B cell (primary cell): ENCODE measurements at regions not wholly inside any gene's neighbourhood (a gene's known extent, or its start where the extent isn't known, plus 50 kb on each side); places are given as distances from the start of the nearest gene placed in this dataset.

ENCODE experiments used
- ATAC-seq: fragments of 200-7000 bp; cut with Tn5 transposase; one replicate; pipeline ENCODE4 v1.10.0; 2021; ENCODE audit warnings: low read depth, mild to moderate bottlenecking, moderate number of reproducible peaks, moderate library complexity
- CTCF ChIA-PET: fragments of 350-600 bp; sonication (Branson Sonifier 250); formaldehyde crosslinking; loops from one replicate; lab custom pipeline; 2021; ENCODE audit warnings: antibody characterized with exemption, inconsistent platforms; lab: Charles Lee
- POLR2A ChIA-PET: fragments of 350-600 bp; sonication (Branson Sonifier 250); formaldehyde crosslinking; loops from one replicate; lab custom pipeline; 2021; ENCODE audit warnings: antibody characterized with exemption; lab: Charles Lee
- DNase-seq: peaks from one replicate; pipeline ENCODE4 v3.0.0; 2013
- H2AFZ ChIP-seq: 2 replicates; pipeline ENCODE4 v1.6.1; 2012; ENCODE audit warnings: mild to moderate bottlenecking, low read depth, low read length; ENCODE audit not compliant: insufficient read depth, poor library complexity, severe bottlenecking
- H3K27ac ChIP-seq, 2 donors: 1 replicate in 1 of 2; 2 replicates in 1 of 2; pipeline ENCODE4 v1.5.1; 2012 to 2013; ENCODE audit warnings: low read length in 2 of 2, mild to moderate bottlenecking in 2 of 2, moderate library complexity in 1 of 2
- H3K27me3 ChIP-seq, 4 experiments: fragments of 200-600 bp in 1 of 4; sonication (generic) in 1 of 4; replicated peaks in 1 of 4; 1 replicate in 2 of 4; 2 replicates in 2 of 4; pipeline versions ENCODE4 v1.6.1 to v1.7.0; 2013 to 2016; ENCODE audit warnings: low read length in 3 of 4, mild to moderate bottlenecking in 2 of 4, mixed read lengths in 1 of 4, moderate library complexity in 1 of 4; ENCODE audit not compliant: insufficient read depth in 4 of 4, control insufficient read depth in 3 of 4; ENCODE audit errors: control extremely low read depth in 1 of 4
- H3K36me3 ChIP-seq, 2 experiments: replicated peaks in 1 of 2; 1 replicate in 1 of 2; 2 replicates in 1 of 2; pipeline versions ENCODE4 v1.6.1 to v1.7.1; 2013; ENCODE audit warnings: low read length in 1 of 2; ENCODE audit not compliant: insufficient read depth in 2 of 2, control insufficient read depth in 1 of 2; ENCODE audit errors: control extremely low read depth in 1 of 2, extremely low read depth in 1 of 2
- H3K4me1 ChIP-seq, 2 donors: fragments of 200-600 bp in 1 of 2; sonication (generic) in 1 of 2; 1 replicate in 1 of 2; 2 replicates in 1 of 2; pipeline versions ENCODE4 v1.5.1 to v1.6.1; 2013 to 2017; ENCODE audit warnings: low read length in 2 of 2; ENCODE audit not compliant: control insufficient read depth in 2 of 2, insufficient read depth in 2 of 2
- H3K4me2 ChIP-seq: replicated peaks from 2 replicates; pipeline ENCODE3; 2012; ENCODE audit warnings: mild to moderate bottlenecking, low read depth, low read length; ENCODE audit not compliant: poor library complexity, severe bottlenecking
- H3K4me3 ChIP-seq, 5 experiments: fragments of 200-600 bp in 1 of 5; sonication (generic) in 1 of 5; 1 replicate in 3 of 5; 2 replicates in 2 of 5; pipeline versions ENCODE4 v1.5.1 to v1.7.0; 2011 to 2016; ENCODE audit warnings: low read length in 4 of 5, mild to moderate bottlenecking in 4 of 5, low read depth in 2 of 5, control low read depth in 1 of 5, moderate library complexity in 1 of 5; ENCODE audit not compliant: insufficient read depth in 1 of 5; ENCODE audit errors: control extremely low read depth in 1 of 5, extremely low read depth in 1 of 5
- H3K79me2 ChIP-seq: fragments of 200-600 bp; sonication (generic); one replicate; pipeline ENCODE4 v1.6.0; 2016; ENCODE audit warnings: low read length; ENCODE audit not compliant: control insufficient read depth, insufficient read depth
- H3K9ac ChIP-seq: fragments of 200-600 bp; sonication (generic); 2 replicates; pipeline ENCODE4 v1.6.1; 2017; ENCODE audit warnings: mild to moderate bottlenecking, low read length, moderate library complexity
- H3K9me3 ChIP-seq, 3 donors: one replicate each; pipeline versions ENCODE4 v1.6.1 to v1.7.1; 2013; ENCODE audit warnings: low read length in 2 of 3; ENCODE audit not compliant: control insufficient read depth in 2 of 3, insufficient read depth in 1 of 3; ENCODE audit errors: control extremely low read depth in 1 of 3
- H4K20me1 ChIP-seq: 2 replicates; pipeline ENCODE4 v1.6.0; 2012; ENCODE audit warnings: mild to moderate bottlenecking, low read length; ENCODE audit not compliant: insufficient read depth, control insufficient read depth, poor library complexity, severe bottlenecking
- H3K27ac Mint-ChIP-seq: one replicate; pipeline ENCODE4 v1.8.0; 2021; ENCODE audit warnings: mixed read lengths
- H3K27me3 Mint-ChIP-seq: one replicate; pipeline ENCODE4 v1.8.0; 2021; ENCODE audit warnings: mixed read lengths
- H3K4me1 Mint-ChIP-seq: one replicate; pipeline ENCODE4 v1.8.0; 2021; ENCODE audit warnings: mixed read lengths
- H3K4me3 Mint-ChIP-seq: one replicate; pipeline ENCODE4 v1.8.0; 2021; ENCODE audit warnings: mixed read lengths
- H3K9me3 Mint-ChIP-seq: one replicate; pipeline ENCODE4 v1.8.0; 2022; ENCODE audit warnings: mixed read lengths; ENCODE audit not compliant: insufficient read depth
- CTCF ChIP-seq: fragments of 200-600 bp; IDR thresholded peaks from one replicate; pipeline ENCODE4 v1.8.0; 2022; ENCODE audit warnings: antibody characterized with exemption, mild to moderate bottlenecking
- EZH2 ChIP-seq: IDR thresholded peaks from 2 replicates; pipeline ENCODE4 v1.6.1; 2012; ENCODE audit warnings: borderline replicate concordance, low read depth, mild to moderate bottlenecking, moderate library complexity, low read length; ENCODE audit not compliant: insufficient read depth, poor library complexity, severe bottlenecking
- WGBS: methylation state at CpG from one replicate; pipeline ENCODE4 v1.1.5; 2013; ENCODE audit warnings: missing lambda C conversion rate; ENCODE audit not compliant: insufficient coverage; 5-methylcytosine and 5-hydroxymethylcytosine counted together
- intact Hi-C: fragments of 100-400 bp; cut with micrococcal nuclease; formaldehyde crosslinking; loops from one replicate; pipeline ENCODE4 v1.10.0; 2022

DNA sequence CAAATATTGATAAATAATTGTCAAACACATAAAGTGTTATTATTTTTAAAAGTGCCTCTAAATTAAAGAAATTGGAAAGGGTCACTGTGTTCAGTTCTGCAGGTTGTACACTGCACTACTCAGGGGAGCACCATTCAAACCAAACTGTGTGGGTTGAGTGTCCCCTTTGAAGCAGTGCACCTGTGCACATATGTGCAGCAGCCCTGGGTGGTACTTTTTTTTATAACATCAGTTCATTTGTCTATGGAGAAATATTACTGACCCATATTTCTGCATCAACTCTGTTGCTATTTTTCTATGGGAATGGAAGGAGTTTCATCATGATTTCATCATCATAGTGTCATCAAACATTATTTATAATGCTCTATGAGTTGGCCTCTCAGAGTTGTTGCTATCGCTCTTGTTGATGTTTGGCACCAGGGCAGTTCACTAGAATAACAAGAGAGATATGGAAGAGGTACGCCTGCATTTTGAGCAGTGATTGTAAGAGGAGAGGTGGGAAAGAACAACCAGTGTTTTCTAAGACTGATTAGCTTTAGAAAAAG is 457.6 kb downstream of the TFAP2A start:
- H3K4me1 Mint-ChIP-seq: no peaks in the 10 kb centered on the region
- intact Hi-C loops: no loop called here
- Histone ChIP-seq H3K4me2 (no peak overlapping the region), H4K20me1 (no peaks in the 10 kb centered on the region), H3K4me3 (no peak overlapping the region), H3K27ac (no peak overlapping the region), H3K79me2 (no peaks in the 10 kb centered on the region), H3K9me3 (no peaks in the 10 kb centered on the region), H3K36me3 (no peaks in the 10 kb centered on the region), H3K27me3 (no peaks in the 10 kb centered on the region), H2AFZ (no peak overlapping the region), H3K9ac (no peak overlapping the region), H3K4me1 (no peaks in the 10 kb centered on the region)
- DNase-seq: no peak
- ChIA-PET POLR2A (no interaction called here), CTCF (no interaction called here)
- TF ChIP-seq EZH2 (no peak), CTCF (no peak)
- ATAC-seq: no peak
- WGBS: 85% methylated on average over 2 of the region's 2 CpGs
- H3K9me3 Mint-ChIP-seq: peaks cover 5% of the 10 kb centered on the region
- no peak overlapping the region for H3K4me3 Mint-ChIP-seq
- H3K27ac Mint-ChIP-seq: no peak overlapping the region
- no peaks in the 10 kb centered on the region for H3K27me3 Mint-ChIP-seq

GRCh38 chr6:9948678-9949077 is 466.2 kb downstream of the TFAP2A start:
- Mint-ChIP-seq H3K4me1 (no peaks in the 10 kb centered on the region), H3K9me3 (peaks cover 6% of the 10 kb centered on the region), H3K4me3 (no peak overlapping the region), H3K27ac (no peak overlapping the region), H3K27me3 (no peaks in the 10 kb centered on the region)
- H3K9ac ChIP-seq: no peak overlapping the region
- no peak overlapping the region for H3K4me2 ChIP-seq
- H3K4me1 ChIP-seq: no peaks in the 10 kb centered on the region
- H3K79me2 ChIP-seq: no peaks in the 10 kb centered on the region
- TF ChIP-seq EZH2: no peak
- no peak for TF ChIP-seq CTCF
- ChIA-PET CTCF (no interaction called here), POLR2A (no interaction called here)
- H4K20me1 ChIP-seq: no peaks in the 10 kb centered on the region
- H3K27ac ChIP-seq: no peak overlapping the region
- WGBS: 90% methylated on average over 2 of the region's 3 CpGs
- H3K4me3 ChIP-seq: no peak overlapping the region
- H2AFZ ChIP-seq: no peak overlapping the region
- ATAC-seq (no peak), DNase-seq (no peak)
- H3K36me3 ChIP-seq: no peaks in the 10 kb centered on the region
- intact Hi-C loops: no loop called here
- no peaks in the 10 kb centered on the region for H3K27me3 ChIP-seq
- H3K9me3 ChIP-seq: peaks cover 0 to 3% (median 0%) of the 10 kb centered on the region in 3 donors
